ENCODE measurements at regions not wholly inside any gene's neighbourhood (a gene's known extent, or its start where the extent isn't known, plus 50 kb on each side); places are given as distances from the start of the nearest gene placed in this dataset.

DNA sequence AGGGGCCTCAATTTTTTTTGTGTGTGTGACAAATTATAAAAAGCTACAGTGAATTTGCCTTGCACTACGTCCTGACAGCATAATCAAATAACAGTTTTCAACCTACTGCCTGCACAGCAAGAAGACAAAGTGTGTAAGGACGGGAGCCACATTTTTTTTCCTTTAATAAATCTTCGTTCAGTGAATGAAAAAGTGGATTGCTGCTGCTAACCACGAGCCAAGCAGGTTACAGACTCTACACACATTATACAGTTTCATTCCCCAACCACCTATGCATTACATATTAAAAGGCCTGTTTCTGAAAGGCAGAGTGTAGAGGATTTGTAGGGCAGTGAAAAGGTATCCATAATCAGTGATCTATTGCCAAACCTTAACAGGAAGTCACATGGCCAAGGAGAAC, 570.0 kb upstream of the BTBD3 start:
- H3F3A ChIP-seq (ENCODE audit: insufficient read depth, low read depth), result no peaks in the 10 kb centered on the region
- POLR2A ChIA-PET (ENCODE audit: unreplicated experiment), result no interaction called here
- H3K9me3 ChIP-seq (ENCODE audit: insufficient read depth, low read depth), result no peaks in the 10 kb centered on the region
- intact Hi-C loops (cut with micrococcal nuclease; ENCODE audit: unreplicated experiment), result no loop called here
- no peak overlapping the region for H2AFZ ChIP-seq
- H3K27ac ChIP-seq, result no peak overlapping the region
- H3K36me3 ChIP-seq (ENCODE audit: low read depth), result no peaks in the 10 kb centered on the region
- CTCF ChIA-PET, result no interaction called here
- no peak overlapping the region for H3K4me3 ChIP-seq
- no peaks in the 10 kb centered on the region for H3K79me2 ChIP-seq (ENCODE audit: low read depth)
- H3K4me1 ChIP-seq (replicated peaks; ENCODE audit: insufficient read depth), result no peaks in the 10 kb centered on the region
- no TSS peak for BruUV-seq (replicated peaks)
- no peak for DNase-seq
- no peaks in the 10 kb centered on the region for H3K9me2 ChIP-seq (ENCODE audit: insufficient read depth)
- no peaks in the 10 kb centered on the region for H3K27me3 ChIP-seq (ENCODE audit: insufficient read depth, low read depth)
- TF ChIP-seq EZH2 (IDR thresholded peaks at IDR 0.05; ENCODE audit: low read depth) (no peak), CTCF (conservative IDR thresholded peaks at IDR 0.05) (no peak)
- no peak overlapping the region for H3K4me2 ChIP-seq
- H4K20me1 ChIP-seq (ENCODE audit: insufficient read depth), result no peaks in the 10 kb centered on the region

GRCh38 chr20:11350126-11351005, 567.3 kb upstream of the BTBD3 start:
- TF ChIP-seq CTCF (conservative IDR thresholded peaks at IDR 0.05) (no peak), EZH2 (IDR thresholded peaks at IDR 0.05; ENCODE audit: low read depth) (no peak)
- Histone ChIP-seq H3K79me2 (ENCODE audit: low read depth) (no peaks in the 10 kb centered on the region), H4K20me1 (ENCODE audit: insufficient read depth) (no peaks in the 10 kb centered on the region), H3K4me3 (no peak overlapping the region), H3K9me2 (ENCODE audit: insufficient read depth) (no peaks in the 10 kb centered on the region), H3K4me1 (replicated peaks; ENCODE audit: insufficient read depth) (no peaks in the 10 kb centered on the region), H2AFZ (no peak overlapping the region), H3F3A (ENCODE audit: insufficient read depth, low read depth) (no peaks in the 10 kb centered on the region), H3K27ac (no peak overlapping the region), H3K27me3 (ENCODE audit: insufficient read depth, low read depth) (no peaks in the 10 kb centered on the region), H3K36me3 (ENCODE audit: low read depth) (no peaks in the 10 kb centered on the region), H3K9me3 (ENCODE audit: insufficient read depth, low read depth) (no peaks in the 10 kb centered on the region), H3K4me2 (no peak overlapping the region)
- intact Hi-C loops (cut with micrococcal nuclease; ENCODE audit: unreplicated experiment), result no loop called here
- BruUV-seq (replicated peaks), result no TSS peak
- ChIA-PET POLR2A (ENCODE audit: unreplicated experiment) (interaction anchor here (0.5 kb wide), 1 partner anchor 33 kb away, joined by 4 read pairs; no protein-coding TSS in a partner anchor), CTCF (interaction anchor here (0.6 kb wide), 1 partner anchor 974 kb away, joined by 5 read pairs; no protein-coding TSS in a partner anchor)
- DNase-seq, result no peak

DNA sequence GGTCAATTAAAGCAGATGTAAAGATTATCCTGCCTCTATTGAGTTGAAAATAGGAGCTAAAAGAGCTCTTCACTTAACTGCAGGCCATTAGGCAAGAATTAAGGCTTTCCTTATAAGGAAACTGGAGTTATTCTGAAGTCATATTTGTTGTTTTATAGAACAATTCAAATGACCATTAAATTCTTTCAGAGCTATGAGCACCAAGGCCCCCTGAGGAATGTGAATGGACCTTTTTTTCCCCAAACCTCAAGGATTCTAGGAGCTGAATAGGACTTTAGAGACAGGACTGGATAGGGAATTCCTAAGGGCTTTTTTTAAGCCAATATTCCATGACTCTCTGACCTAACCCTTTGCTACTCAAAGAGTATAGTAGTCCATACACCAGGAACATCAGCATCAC, 565.7 kb upstream of the BTBD3 start:
- Histone ChIP-seq H4K20me1 (ENCODE audit: insufficient read depth) (no peaks in the 10 kb centered on the region), H3K4me2 (no peak overlapping the region), H3K4me3 (no peak overlapping the region), H3K9me2 (ENCODE audit: insufficient read depth) (no peaks in the 10 kb centered on the region), H3F3A (ENCODE audit: insufficient read depth, low read depth) (no peaks in the 10 kb centered on the region), H3K4me1 (replicated peaks; ENCODE audit: insufficient read depth) (no peaks in the 10 kb centered on the region), H3K27me3 (ENCODE audit: insufficient read depth, low read depth) (no peaks in the 10 kb centered on the region), H3K36me3 (ENCODE audit: low read depth) (no peaks in the 10 kb centered on the region), H3K27ac (no peak overlapping the region), H2AFZ (no peak overlapping the region), H3K79me2 (ENCODE audit: low read depth) (no peaks in the 10 kb centered on the region), H3K9me3 (ENCODE audit: insufficient read depth, low read depth) (no peaks in the 10 kb centered on the region)
- DNase-seq, result no peak
- POLR2A ChIA-PET (ENCODE audit: unreplicated experiment), result no interaction called here
- intact Hi-C loops (cut with micrococcal nuclease; ENCODE audit: unreplicated experiment), result no loop called here
- CTCF ChIA-PET, result no interaction called here
- BruUV-seq (replicated peaks), result no TSS peak
- TF ChIP-seq EZH2 (IDR thresholded peaks at IDR 0.05; ENCODE audit: low read depth), result no peak
- TF ChIP-seq CTCF (conservative IDR thresholded peaks at IDR 0.05), result no peak
